ENCODE measurements at regions not wholly inside any gene's neighbourhood (a gene's known extent, or its start where the extent isn't known, plus 50 kb on each side); places are given as distances from the start of the nearest gene placed in this dataset.

DNA sequence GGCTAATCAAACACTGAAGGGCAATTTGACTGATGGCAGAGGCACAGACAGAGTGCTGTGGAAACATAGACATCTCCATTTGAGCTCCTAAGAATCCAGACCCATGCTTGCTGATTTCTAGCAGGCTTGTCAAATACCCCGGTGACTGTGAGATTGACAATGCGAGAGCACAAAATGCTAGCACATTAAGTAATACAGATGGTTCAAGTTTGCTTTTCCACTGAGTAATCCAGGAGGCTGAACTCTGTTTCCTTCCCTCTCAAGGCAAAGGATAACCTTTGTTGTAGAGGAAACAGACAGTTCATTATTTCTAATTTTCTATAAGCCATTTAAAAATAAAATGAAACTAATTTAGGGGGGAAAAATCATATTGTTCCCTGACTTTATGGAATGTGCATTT lies 256.5 kb upstream of the CRY1 start:
- no peak for TF ChIP-seq POLR2A (IDR thresholded peaks at IDR 0.05)
- TF ChIP-seq, protein P1, sequence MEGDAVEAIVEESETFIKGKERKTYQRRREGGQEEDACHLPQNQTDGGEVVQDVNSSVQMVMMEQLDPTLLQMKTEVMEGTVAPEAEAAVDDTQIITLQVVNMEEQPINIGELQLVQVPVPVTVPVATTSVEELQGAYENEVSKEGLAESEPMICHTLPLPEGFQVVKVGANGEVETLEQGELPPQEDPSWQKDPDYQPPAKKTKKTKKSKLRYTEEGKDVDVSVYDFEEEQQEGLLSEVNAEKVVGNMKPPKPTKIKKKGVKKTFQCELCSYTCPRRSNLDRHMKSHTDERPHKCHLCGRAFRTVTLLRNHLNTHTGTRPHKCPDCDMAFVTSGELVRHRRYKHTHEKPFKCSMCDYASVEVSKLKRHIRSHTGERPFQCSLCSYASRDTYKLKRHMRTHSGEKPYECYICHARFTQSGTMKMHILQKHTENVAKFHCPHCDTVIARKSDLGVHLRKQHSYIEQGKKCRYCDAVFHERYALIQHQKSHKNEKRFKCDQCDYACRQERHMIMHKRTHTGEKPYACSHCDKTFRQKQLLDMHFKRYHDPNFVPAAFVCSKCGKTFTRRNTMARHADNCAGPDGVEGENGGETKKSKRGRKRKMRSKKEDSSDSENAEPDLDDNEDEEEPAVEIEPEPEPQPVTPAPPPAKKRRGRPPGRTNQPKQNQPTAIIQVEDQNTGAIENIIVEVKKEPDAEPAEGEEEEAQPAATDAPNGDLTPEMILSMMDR (IDR thresholded peaks at IDR 0.05) = no peak

All from body of pancreas (tissue), 4 donors.